RKO (cell line): ENCODE measurements at regions not wholly inside any gene's neighbourhood (a gene's known extent, or its start where the extent isn't known, plus 50 kb on each side); places are given as distances from the start of the nearest gene placed in this dataset.

Experiments
- DNase-seq: peaks from one replicate; pipeline ENCODE4 v3.0.0-alpha.2; 2016; ENCODE audit warnings: low spot score

DNA sequence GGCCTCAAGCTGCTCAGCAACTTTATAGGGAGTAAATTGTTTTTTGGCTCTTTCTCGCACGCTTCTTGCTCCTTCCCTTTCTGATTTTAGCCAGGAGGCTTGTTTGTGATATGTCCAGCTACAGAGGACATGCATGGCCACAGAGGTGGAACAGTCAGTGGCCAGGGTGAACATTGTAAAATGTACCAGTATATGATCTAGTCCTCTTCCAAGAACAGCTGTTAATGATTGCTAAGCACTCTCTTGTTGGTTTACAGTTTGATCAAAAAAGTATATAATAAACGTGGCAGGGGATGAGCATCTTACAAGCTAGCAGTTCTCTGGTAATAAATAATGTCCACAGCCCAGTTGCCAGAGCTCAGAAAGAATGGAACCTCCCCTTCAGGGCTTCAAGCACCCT lies 461.7 kb upstream of the DYNLRB2 start:
- no peak for DNase-seq

DNA sequence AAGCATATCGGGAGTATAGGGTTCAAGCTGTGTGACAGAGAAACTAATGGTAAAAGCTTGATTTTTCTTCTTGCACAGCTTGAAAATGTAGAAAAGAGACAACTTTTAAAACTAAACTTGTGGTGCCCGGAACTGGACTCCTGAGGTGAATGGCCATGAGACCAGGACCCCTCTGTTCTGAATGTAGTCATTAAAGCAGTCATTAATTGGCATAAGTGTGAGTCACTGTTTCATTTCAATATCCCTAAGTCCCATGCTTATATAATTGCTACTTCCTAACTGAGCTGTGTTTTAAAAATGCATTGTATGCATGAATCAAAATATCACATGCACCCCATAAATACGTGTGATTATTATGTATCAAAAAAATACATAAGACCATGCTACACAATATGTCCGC lies 463.1 kb upstream of the DYNLRB2 start:
- no peak for DNase-seq

DNA sequence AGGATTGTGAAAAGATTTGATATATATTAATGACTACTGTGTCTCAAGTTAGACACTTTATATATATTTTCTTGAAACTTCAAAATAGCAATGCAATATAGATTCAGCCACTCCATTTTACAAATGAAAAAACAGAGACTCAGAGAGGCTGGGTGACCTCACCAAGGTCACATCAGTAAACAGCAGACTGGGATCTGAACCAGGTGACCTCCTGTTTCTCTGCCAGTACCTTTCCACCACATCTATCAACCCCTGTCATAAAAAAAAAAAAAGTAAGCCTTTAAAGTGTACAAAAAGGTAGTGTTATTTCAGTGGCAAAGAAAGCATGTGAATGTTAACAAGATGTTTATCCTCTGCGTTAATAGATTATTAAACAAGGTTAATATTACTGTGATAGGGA lies 466.5 kb upstream of the DYNLRB2 start:
- no peak for DNase-seq

DNA sequence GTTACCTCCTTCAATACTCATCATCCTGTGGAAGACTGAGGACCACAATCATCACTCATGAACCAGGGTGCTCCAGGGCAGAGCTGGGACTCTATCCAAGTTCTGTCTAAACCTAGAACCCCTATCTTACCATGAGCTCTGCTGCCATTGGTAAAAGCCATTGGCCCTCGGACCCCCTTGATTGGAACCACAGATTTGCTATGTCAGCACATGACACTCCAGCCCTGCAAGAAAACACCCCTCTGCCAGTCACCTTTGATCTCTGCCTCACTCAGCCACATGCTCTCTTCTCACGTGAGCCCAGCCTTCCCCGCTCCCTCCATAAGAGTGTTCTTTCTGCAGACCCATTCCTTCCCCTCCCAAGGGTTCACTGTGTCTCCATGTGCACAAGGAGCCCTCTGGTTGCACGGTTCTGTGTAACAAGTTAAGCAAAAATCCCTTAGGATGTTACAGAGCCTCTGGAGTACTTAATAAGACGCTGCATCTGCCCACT lies 468.8 kb upstream of the DYNLRB2 start:
- DNase-seq, result no peak

DNA sequence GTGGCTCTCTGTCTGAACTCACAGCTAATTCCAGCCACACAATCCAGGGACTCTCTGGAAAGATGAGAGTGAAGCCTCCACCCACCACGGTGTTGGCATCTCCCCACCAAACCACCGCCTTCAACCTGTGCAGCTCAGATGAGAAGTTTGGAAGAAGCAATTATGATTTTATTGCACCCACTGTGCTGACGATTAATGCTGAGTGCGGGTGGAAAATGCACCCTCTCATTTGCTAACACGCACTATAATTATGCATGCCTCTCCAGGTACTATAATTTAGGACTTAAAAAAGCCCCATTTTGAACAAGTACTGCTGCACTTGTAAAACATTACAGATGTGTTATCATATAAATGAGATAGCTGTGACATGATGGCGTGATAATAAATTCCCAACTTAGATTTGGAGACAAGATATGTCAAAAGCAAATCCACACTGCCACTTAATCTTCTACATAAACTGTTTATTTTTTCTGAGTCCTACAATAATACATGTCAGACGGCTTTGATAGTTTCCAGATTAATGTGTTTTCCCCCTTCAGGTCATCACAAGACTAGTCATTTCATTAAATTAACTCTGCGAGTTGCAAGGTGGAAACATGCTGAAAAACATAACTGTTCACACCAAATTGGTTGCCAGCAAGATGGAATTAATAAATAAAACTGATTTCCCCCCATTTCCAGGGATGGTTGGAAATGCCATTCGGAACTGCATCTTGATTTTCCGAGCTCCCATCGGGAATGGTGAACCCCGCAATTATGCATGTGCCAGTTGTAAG lies 466.5 kb upstream of the MAF start:
- DNase-seq, result no peak

DNA sequence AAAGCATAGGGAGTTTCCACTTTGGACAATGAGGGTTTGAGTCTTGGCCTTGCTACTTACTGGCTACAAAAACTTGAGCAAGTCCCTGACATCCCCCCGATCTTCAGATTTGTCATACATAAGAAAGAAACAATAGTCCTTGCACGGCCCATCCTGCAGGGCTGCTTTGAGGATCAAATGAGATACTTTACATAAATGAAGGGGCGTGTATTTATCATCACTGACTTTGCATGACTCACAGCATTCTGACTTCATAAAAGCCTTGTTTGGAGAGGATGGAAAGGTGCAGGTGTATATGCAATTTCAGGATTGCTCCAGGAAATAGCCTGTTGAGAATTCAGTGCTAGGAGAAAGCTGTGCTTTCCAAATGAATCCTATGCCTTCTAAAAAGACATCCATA lies 465.0 kb upstream of the MAF start:
- no peak for DNase-seq

DNA sequence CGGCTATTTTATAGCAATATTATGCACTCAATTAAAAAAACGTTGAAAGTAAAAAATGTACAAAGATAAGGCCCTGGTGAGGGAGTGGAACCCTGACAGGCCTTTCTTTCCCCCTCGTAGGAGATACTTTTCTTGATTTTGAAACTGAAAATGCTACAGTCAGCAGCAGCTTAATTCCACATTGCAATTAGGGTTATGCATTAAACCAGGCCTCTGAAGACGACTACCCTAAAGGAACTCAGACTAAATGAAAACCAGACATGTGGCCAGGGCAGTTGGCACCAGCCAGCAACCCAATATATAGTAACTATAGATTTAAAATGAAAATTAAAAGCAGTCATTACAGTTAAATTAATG lies 463.2 kb upstream of the MAF start:
- DNase-seq, result no peak

DNA sequence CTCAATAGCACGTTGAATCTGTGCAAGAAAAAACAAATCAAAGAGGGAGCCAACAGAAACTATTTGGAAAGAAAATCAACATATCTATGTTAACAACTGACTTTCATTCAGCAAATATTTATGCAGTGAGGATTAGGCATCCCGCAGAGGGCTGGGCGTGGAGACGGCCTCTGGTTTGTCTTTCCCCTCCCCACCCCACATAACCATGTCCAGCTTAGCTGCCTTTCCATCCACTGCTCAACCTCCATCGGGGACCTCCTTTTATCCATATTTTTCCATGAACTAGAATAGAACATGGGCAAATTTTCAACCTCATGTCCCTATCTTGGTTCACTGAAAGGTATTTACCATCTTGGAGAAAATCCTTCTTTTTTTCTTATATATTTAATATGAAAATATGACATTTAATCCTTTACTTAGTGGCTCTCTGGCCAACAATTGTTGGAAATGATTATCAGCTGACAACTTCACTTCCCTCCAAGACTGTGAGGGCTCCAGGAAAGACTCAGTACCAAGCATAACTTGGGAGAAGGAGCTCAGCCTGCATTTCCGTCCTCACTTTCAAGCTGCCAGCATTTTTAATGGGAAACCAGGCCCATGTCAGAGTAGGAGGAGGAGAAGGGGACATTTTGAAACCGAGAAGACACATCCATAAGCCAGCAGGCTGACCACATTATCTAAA lies 462.6 kb upstream of the MAF start:
- DNase-seq, result no peak

DNA sequence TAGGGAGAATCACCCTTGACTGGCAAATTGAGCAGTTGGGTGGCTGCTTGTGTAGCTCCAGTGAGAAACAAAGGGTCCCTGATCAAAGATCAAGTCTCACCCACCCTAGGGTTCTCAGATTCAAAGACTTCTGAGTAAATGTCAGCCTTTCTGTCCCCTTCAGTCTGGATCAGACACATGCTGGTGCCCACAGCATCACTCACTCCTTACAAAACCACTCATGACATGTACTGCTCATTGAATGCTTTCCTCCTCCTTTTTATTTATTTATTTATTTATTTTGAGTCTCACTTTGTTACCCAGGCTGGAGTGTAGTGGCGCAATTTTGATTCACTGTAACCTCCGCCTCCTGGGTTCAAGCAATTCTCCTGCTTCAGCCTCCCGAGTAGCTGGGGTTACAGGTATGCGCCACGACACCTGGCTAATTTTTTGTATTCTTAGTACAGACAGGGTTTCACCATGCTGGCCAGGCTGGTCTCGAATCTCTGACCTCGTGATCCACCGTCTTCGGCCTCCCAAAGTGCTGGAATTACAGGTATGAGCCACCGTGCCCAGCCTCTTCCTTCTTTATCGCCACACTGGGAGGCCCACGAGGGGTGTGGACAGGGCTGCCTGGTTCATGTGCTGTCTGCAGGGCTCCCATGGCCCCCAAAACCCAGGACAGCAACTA lies 462.0 kb upstream of the MAF start:
- no peak for DNase-seq

DNA sequence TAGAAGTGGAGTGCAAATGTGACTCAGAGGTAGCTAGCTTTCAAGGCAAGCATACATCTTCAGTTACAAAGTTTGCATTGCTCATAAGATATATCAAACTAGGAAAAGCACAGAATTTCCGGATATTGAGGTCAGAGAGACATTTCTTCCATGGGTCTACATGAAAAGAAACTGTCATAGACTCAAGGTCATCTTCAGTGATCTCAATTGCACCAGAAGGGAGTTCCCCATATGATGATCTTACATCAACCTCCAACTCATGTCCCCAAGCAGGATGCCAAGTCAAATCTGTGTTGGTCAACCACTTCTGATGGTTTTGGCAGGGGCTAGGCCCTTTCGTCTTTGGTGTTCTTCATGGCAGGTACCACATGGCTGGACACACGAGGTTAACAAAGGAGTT lies 459.9 kb upstream of the MAF start:
- DNase-seq, result no peak

DNA sequence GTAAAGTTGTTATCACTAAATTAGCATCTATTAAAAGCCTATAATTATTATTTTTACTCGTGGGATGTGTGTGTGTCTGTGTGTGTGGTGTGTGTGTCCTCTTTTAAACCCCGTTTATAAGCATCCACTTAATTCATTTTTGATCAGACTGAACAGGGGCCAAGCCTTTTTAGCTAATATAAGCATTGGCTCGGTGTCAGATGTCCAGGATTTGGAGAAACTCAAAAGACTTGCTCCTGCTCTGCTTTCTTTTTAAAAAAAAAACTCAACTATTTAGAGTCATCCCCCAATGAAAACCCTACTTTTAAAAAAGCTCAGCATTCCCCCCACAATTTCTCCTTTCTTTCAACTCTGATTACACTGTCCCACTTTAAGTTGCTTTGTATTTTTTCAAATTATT lies 459.3 kb upstream of the MAF start:
- DNase-seq, result no peak

DNA sequence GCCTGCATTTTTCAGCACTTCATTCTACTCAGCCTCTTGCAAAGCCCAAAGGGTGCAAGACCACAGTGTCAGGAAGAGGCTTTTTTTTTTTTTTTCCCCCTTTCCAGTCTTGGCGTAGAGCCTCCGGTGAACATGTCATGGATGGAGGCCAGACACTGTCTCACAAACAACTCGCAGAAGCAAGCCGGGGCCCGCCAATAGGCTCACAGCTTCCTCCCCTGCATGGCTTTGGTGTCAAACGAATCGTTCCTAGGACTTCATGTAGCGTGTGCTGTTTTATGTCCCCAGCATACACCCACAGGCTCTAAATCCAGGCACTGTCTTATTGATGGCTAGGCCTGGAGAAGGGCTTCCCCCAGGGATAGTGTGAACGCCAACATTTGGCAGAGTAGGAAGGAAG lies 457.7 kb upstream of the MAF start:
- DNase-seq, result no peak

DNA sequence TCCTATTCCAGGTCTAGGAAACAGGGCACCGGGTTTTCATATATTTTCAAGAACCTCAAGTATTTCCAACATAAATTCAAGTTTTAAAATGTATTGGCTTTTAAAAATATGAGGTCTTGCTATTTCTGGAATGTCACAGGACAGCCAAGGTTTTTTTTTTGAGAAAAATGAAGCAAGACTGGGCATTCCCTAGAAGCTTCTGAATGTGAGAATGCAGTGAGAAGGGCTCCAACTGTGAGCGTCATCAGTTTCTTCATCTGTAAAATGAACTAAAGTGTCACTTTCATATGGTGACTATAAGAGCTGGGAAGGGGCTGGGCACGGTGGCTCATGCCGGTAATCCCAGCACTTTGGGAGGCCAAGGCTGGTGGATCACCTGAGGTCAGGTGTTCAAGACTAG lies 455.8 kb upstream of the MAF start:
- DNase-seq, result no peak

DNA sequence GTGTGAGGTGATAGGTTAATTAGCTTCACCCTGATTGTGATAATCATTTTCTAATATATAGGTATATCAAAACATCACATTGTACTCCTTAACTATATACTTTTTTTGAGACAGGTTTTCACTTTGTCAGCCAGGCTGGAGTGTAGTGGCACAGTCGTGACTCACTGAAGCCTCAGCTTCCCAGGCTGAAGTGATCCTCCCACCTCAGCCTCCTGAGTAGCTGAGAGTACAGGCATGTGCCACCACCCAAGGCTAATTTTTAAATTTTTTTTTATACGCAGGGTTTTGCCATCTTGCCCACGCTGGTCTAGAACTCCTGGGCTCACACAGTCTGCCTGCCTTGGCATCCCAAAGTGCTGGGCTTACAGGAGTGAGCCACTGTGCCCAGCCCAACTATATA lies 455.3 kb upstream of the MAF start:
- DNase-seq, result no peak

DNA sequence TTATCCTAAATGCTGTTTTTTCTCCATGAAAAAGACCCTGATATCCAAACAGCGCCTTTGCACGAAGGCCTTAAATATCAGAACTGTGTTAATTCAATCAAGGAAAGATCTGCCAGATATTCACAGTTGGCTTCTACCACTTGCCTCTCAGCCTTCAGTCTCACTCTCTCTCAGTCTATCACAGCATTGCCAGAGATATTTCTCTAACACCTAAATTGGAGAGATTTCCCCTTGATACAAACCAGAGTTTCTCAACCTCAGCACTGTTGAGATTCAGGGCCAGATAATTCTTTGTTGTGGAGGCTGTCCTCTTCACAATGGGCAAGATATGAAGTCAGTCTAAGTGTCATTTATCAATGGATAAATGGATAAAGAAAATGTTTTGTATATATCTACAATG lies 454.1 kb upstream of the MAF start:
- no peak for DNase-seq

DNA sequence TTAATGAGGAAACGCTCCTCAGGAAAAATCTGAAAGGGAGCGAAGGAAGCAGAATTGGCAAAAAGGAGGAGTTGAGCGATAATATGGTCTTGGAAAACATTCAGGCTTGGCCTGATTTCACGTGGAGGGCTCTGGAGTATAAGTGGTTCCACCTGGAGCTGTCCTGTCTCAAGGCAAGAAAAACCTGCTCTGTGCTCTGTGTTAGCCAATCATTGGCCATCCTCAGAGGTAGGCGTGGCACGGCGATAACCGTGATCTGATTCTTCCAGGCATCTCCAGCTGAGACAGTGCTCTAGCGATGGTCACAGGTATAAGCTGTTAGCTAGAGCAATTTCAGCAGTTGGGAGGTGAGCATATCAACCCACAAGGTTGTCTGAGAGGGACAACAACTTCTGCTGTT lies 450.5 kb upstream of the MAF start:
- no peak for DNase-seq

DNA sequence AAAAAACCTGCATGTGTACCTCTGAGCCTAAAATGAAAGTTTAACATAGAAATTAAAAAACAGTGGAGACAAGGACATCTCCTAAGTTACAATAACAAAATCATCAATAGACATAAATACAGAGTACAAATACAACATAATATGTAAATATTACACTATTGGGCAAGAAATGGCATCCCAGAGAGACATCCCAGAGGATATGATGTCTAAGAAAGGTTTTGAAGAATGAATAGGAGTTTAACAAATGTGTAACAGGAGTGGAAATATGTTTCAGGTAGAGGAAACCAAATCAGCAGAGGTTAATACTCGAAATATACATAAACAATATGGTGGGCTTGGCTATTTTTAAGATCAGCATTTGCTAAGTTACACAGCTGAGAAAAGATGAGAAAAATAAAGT lies 447.7 kb upstream of the MAF start:
- DNase-seq, result no peak

DNA sequence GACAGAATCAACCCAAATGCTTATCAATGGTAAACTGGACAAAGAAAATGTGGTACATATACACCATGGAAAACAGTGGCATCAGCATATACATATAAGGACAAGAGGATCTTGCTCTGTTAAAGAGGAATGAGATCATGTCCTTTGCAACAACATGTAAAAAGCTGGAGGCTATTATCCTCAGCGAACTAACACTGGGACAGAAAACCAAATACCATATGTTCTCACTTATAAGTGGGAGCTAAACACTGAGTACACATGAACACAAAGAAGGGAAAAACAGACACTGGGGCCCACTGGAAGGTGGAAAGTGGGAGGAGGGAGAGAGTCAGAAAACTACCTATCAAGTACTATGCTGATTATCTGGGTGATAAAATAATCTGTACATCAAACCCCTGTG lies 447.3 kb upstream of the MAF start:
- no peak for DNase-seq

DNA sequence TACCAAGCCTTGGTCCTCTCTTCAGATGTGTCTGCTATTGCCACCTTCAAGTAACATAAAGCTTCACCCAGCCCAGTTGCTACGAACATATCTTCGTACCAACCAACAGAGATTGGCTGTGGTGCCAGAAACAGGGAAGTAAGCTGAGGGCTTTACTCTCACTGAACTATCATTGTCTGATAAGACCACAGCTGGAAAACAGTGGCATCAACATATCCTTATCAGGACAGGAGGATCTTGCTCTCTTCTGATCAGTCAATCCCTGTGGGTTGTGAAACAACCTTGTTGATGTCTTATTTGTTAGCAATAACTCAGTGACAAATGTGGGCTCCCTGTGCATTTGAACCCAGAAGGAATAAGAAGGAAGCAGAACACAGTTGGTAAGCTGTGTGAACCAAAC lies 446.3 kb upstream of the MAF start:
- no peak for DNase-seq

DNA sequence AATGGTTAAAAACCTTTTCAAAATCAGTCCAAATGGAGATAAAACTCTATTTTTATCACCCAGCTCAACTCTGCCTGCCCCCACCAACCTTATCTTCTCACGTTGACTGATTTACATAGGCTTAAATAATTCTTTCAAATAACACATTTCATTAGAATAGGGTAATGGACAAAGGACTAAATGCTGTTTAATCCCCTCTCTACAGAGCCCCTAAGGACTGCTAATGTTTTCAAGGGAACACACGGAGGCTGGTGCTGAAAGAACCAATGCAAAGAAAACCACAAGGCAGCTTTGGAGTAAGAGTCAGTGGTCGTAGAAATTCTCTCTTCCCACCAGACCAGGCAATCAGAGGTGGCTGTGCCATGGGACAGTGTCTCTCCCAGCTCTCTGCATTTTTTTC lies 445.7 kb upstream of the MAF start:
- no peak for DNase-seq

DNA sequence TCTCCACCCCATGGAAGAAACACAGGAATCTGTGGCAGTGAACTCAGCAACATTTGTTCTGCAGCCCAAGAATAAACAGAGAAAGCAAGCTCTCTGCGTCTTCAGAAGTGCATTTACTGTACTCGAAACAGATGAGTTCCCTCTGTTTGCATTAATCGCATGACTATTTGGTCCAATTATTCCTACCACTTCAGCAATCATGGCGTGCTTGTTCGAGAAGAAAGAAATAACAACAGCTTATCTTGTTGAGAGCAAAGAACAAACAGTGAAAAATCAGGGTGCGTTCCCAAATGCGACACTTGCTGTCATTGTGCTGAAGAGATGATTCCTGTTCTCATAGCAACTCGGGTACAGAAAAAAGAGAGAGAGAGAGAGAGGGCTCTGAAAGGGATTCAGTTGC lies 445.3 kb upstream of the MAF start:
- DNase-seq, result no peak

DNA sequence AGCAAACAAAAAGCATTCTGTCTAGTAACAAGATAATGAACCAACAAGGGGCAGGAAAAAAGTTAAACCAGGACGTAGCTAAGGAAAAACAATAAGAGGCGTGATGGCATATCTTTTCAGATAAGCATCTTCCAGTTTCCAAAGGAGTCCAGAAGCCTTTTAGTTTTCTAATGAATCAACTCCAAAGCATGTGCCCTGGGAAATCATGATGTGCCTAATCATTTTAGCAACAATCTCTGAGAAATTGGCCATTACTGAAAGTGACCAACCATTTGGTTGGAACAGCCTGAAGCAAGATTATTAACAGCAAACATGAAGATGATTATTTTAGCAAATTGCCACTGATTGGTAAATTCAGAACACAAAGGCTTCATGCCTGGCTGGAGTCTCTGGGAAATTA lies 440.9 kb upstream of the MAF start:
- no peak for DNase-seq

DNA sequence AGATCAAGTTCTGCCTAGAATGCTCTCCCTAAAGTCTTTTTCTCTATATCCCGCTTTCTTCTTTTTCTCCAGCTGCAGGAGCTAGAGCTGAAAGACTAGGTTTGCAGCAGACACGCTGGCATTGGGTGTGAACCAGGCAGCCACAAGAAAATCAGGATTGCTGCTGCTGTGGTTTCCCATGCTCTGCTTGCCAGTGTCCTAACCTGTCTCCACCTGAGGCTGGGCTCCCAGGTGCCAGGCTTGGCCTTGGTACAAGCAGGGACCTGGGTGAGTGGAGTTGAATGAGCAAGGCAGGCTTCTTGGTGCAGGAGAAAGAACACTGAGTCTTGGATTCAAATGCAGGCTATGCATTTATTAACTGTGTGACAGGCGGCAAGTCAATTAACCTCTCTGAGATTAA lies 440.3 kb upstream of the MAF start:
- no peak for DNase-seq

DNA sequence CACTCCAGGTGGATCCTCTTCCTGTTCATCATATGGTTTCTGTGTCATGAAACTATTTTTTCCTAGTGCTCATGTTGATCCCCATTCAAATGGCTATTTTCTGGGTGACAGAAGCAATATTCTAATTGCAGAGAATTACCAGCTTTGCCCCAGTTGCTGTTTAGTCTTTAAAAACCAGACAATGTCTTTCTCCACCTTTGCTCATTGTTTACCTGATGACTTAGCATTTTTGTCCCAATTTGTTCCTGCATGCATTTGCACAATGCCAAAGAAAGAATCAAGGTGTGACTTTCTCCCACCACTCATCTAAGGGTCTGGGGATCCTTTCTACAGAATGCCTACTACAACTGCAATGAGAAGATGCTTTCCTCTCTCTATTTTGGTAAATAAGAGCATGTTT lies 439.9 kb upstream of the MAF start:
- no peak for DNase-seq
